ENCODE measurements at regions not wholly inside any gene's neighbourhood (a gene's known extent, or its start where the extent isn't known, plus 50 kb on each side); places are given as distances from the start of the nearest gene placed in this dataset.
A peak's percentile ranks its signal among the peaks of the same experiment; 100 is the strongest.

DNA sequence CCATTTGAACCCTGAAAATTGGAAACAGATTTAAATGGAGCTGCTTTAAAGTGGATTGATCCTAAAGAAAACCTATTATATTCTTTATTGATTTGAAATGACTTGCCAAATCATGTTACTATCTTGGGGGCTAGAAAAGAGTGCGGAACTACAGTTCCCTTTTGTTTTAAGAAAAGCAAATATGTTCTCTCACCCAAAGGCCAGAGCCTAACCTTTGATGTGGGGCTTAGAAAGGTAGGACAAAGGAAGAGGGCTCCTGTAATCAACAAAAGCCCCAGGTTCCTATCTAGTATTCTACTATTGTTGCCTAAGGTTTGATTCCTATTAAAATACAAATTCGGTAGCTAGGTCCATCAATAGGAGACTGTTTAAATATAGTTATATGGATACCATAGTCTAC lies 100.8 kb upstream of the BEND6 start:
- Histone ChIP-seq H3K4me3 (ENCODE audit: low read length) (no peak overlapping the region), H3K27me3 (ENCODE audit: insufficient read depth, low read length) (no peaks in the 10 kb centered on the region), H3K4me1 (ENCODE audit: insufficient read depth, low read length) (peaks cover 30% of the 10 kb centered on the region), H3K36me3 (ENCODE audit: insufficient read depth, low read length) (no peaks in the 10 kb centered on the region), H2AFZ (ENCODE audit: low read depth, low read length) (no peak overlapping the region), H3K9me3 (ENCODE audit: low read length) (no peaks in the 10 kb centered on the region)

- no peak overlapping the region for H3K4me3 ChIP-seq (ENCODE audit: low read length)
Observed at GRCh38 chr6:56853541-56853940, 101.4 kb upstream of the BEND6 start.

GRCh38 chr6:56852260-56853010 lies 102.5 kb upstream of the BEND6 start:
- Histone ChIP-seq H3K36me3 (ENCODE audit: insufficient read depth, low read length) (no peaks in the 10 kb centered on the region), H3K4me3 (ENCODE audit: low read length) (peak overlapping the region; percentile 71), H3K27me3 (ENCODE audit: insufficient read depth, low read length) (no peaks in the 10 kb centered on the region), H3K9me3 (ENCODE audit: low read length) (no peaks in the 10 kb centered on the region), H3K4me1 (ENCODE audit: insufficient read depth, low read length) (peaks cover 30% of the 10 kb centered on the region), H2AFZ (ENCODE audit: low read depth, low read length) (peak overlapping the region; percentile 84)

More at GRCh38 chr6:56853541-56853940, 101.4 kb upstream of the BEND6 start:
- Histone ChIP-seq H2AFZ (ENCODE audit: low read depth, low read length) (no peak overlapping the region), H3K9me3 (ENCODE audit: low read length) (no peaks in the 10 kb centered on the region), H3K36me3 (ENCODE audit: insufficient read depth, low read length) (no peaks in the 10 kb centered on the region), H3K27me3 (ENCODE audit: insufficient read depth, low read length) (no peaks in the 10 kb centered on the region), H3K4me1 (ENCODE audit: insufficient read depth, low read length) (peaks cover 30% of the 10 kb centered on the region)

DNA sequence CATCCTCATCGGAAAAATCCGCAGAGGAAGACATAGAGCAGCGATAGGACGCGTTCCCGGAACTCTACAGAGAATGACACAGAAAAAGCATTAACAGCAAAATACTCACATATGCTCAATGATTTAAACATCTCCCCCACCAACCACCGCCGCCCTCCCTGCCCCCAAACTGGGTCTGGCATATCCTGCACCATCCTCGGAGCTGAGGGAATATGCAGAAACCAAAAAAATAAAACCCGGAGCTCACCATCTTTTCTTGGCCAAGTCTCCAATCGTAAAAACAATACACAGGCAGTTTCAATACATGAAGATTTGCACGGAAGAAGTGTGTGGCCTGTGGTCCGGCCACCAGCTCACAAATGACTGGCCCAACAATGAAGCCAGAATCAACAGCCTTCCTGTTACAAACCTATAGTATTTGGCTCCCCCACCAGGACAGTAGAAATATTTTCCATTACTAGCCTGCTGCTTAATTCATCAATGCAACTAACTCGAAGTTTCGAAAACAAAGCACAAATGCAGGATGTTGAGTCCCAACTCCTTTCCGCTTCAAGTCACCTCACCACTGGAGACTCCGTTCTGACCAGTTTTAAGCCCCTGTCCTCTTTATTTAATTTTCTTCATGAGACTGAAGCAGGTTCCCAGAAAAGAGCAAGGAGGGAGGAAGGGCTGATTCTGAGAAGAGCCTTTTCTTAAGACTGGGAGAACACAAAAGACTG lies 103.2 kb upstream of the BEND6 start:
- H3K4me3 ChIP-seq (ENCODE audit: low read length) = peak overlapping the region; percentile 71
- no peaks in the 10 kb centered on the region for H3K9me3 ChIP-seq (ENCODE audit: low read length)
- H2AFZ ChIP-seq (ENCODE audit: low read depth, low read length) = peak overlapping the region; percentile 84

DNA sequence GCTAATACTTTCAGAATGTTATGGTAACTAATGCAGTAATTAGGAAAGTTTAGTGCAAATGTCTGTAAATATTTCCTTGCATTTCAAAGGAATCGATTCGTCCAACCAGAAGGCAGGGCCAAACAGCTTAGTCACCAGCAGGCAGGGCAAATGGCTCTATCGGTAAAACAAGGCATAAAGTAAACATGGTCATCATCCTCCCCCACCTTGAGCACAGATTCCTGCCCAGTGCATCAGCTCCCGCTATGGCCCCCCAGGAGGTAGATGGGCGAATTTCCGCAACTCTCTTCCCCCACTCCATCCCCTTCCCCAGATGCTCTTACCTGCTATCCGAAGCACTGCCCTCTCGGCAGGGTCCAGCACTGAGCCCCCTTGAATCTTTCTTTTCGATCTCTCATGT lies 103.8 kb upstream of the BEND6 start:
- Histone ChIP-seq H2AFZ (ENCODE audit: low read depth, low read length) (peak overlapping the region; percentile 84), H3K9me3 (ENCODE audit: low read length) (no peaks in the 10 kb centered on the region), H3K27me3 (ENCODE audit: insufficient read depth, low read length) (no peaks in the 10 kb centered on the region), H3K4me1 (ENCODE audit: insufficient read depth, low read length) (peaks cover 30% of the 10 kb centered on the region), H3K36me3 (ENCODE audit: insufficient read depth, low read length) (no peaks in the 10 kb centered on the region), H3K4me3 (ENCODE audit: low read length) (peak overlapping the region; percentile 71)

More for the DNA sequence above, 103.2 kb upstream of the BEND6 start:
- H3K36me3 ChIP-seq (ENCODE audit: insufficient read depth, low read length) = no peaks in the 10 kb centered on the region
- H3K27me3 ChIP-seq (ENCODE audit: insufficient read depth, low read length) = no peaks in the 10 kb centered on the region
- peaks cover 30% of the 10 kb centered on the region for H3K4me1 ChIP-seq (ENCODE audit: insufficient read depth, low read length)

DNA sequence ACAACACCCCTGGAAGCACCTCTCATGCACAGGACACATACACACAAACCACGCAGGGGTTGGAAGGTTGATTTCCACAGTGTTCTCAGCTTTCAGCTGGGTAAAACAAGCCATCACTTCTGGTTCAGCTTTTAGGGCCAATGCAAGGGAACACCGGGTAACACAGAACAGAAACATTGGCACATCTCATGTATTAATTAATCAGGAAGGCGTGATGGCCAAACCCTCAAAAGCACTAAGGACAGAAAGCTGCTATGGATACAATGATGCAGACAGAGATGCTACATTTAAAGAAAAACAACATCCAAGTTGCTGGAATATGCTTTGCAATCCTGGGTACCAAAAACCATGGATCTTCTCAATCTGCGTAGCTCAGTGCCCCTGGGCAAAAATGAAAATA lies 104.3 kb upstream of the BEND6 start:
- peaks cover 30% of the 10 kb centered on the region for H3K4me1 ChIP-seq (ENCODE audit: insufficient read depth, low read length)
- H3K27me3 ChIP-seq (ENCODE audit: insufficient read depth, low read length) = no peaks in the 10 kb centered on the region
- no peaks in the 10 kb centered on the region for H3K36me3 ChIP-seq (ENCODE audit: insufficient read depth, low read length)
- peak overlapping the region; percentile 71 for H3K4me3 ChIP-seq (ENCODE audit: low read length)
- peak overlapping the region; percentile 84 for H2AFZ ChIP-seq (ENCODE audit: low read depth, low read length)
- no peaks in the 10 kb centered on the region for H3K9me3 ChIP-seq (ENCODE audit: low read length)

GRCh38 chr6:56849896-56850295 lies 105.0 kb upstream of the BEND6 start:
- Histone ChIP-seq H3K4me1 (ENCODE audit: insufficient read depth, low read length) (peaks cover 30% of the 10 kb centered on the region), H3K4me3 (ENCODE audit: low read length) (peak overlapping the region; percentile 71)

GRCh38 chr6:56848105-56848504 lies 106.8 kb upstream of the BEND6 start:
- no peaks in the 10 kb centered on the region for H3K27me3 ChIP-seq (ENCODE audit: insufficient read depth, low read length)

More at GRCh38 chr6:56849896-56850295, 105.0 kb upstream of the BEND6 start:
- Histone ChIP-seq H2AFZ (ENCODE audit: low read depth, low read length) (peak overlapping the region; percentile 84), H3K27me3 (ENCODE audit: insufficient read depth, low read length) (no peaks in the 10 kb centered on the region), H3K36me3 (ENCODE audit: insufficient read depth, low read length) (no peaks in the 10 kb centered on the region), H3K9me3 (ENCODE audit: low read length) (no peaks in the 10 kb centered on the region)

DNA sequence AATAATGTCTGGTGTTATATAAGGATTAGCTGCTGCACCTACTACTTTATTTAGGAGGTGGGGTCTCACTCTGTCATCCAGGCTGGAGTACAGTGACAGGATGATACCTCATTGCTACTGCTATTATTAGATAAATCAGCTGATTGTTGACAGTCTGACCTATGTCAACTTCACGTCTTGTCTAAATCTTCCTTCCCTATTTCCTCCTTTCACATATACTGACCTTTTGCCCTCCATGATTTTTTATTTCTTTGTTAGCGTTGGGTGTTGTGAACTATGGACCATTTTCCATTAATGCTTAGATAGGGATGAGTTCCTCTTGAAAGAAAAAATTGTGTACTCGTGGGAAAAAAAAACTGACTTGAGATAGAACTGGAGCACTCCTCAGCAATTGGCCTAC lies 109.9 kb upstream of the BEND6 start:
- Histone ChIP-seq H3K27me3 (ENCODE audit: insufficient read depth, low read length) (no peaks in the 10 kb centered on the region), H3K4me3 (ENCODE audit: low read length) (no peak overlapping the region), H2AFZ (ENCODE audit: low read depth, low read length) (no peak overlapping the region), H3K9me3 (ENCODE audit: low read length) (no peaks in the 10 kb centered on the region), H3K4me1 (ENCODE audit: insufficient read depth, low read length) (peaks cover 29% of the 10 kb centered on the region), H3K36me3 (ENCODE audit: insufficient read depth, low read length) (no peaks in the 10 kb centered on the region)

More at GRCh38 chr6:56848105-56848504, 106.8 kb upstream of the BEND6 start:
- no peaks in the 10 kb centered on the region for H3K9me3 ChIP-seq (ENCODE audit: low read length)
- no peaks in the 10 kb centered on the region for H3K36me3 ChIP-seq (ENCODE audit: insufficient read depth, low read length)
- peaks cover 26% of the 10 kb centered on the region for H3K4me1 ChIP-seq (ENCODE audit: insufficient read depth, low read length)
- no peak overlapping the region for H2AFZ ChIP-seq (ENCODE audit: low read depth, low read length)
- no peak overlapping the region for H3K4me3 ChIP-seq (ENCODE audit: low read length)

DNA sequence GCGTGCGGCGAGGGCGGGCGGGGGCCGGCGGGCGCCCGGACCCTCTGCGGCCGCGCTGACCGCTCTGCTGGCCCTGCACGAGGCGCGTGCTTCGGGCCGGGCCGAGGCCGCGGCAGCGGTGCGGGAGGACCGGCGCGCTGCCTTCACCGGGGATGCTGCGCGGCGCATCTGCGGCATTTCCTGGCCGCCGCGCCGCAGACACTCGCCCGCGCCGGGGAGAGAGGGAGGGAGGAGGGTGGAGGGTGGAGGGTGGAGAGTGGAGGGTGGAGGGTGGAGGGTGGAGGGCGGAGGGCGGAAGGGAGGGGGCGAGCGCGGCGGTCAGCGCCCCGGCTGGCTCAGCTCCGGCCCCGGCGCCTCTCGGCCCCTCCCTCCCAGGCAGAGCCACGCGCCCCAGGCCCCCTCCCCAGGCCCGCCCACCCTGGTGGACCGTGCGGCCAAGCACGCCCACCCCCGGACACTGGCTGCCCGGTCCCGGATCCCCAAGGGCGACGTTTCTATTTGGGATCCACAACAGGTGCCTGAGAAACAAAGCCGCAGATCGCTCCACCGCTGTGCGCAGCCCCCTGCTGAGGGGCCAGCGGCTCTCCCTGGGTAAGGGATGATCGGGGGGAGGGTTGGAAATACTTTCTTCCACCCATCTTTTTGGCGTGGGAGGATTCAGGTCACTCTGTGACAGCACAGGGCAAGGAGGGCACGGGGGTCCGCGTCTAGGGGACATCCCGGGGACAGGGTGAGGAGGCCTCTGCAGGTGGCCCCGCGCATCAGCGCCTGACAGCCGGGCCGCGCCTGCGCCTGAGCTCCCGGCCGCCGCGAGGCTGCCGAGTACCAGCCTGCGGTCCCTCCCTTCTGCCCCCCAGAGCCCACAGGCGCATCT lies 111.2 kb upstream of the BEND6 start:
- Histone ChIP-seq H2AFZ (ENCODE audit: low read depth, low read length) (peak overlapping the region; percentile 2), H3K4me3 (ENCODE audit: low read length) (peak overlapping the region; percentile 79), H3K4me1 (ENCODE audit: insufficient read depth, low read length) (peaks cover 31% of the 10 kb centered on the region), H3K36me3 (ENCODE audit: insufficient read depth, low read length) (no peaks in the 10 kb centered on the region), H3K9me3 (ENCODE audit: low read length) (no peaks in the 10 kb centered on the region), H3K27me3 (ENCODE audit: insufficient read depth, low read length) (no peaks in the 10 kb centered on the region)

GRCh38 chr6:56842686-56843475 lies 112.0 kb upstream of the BEND6 start:
- H3K27me3 ChIP-seq (ENCODE audit: insufficient read depth, low read length) = no peaks in the 10 kb centered on the region

DNA sequence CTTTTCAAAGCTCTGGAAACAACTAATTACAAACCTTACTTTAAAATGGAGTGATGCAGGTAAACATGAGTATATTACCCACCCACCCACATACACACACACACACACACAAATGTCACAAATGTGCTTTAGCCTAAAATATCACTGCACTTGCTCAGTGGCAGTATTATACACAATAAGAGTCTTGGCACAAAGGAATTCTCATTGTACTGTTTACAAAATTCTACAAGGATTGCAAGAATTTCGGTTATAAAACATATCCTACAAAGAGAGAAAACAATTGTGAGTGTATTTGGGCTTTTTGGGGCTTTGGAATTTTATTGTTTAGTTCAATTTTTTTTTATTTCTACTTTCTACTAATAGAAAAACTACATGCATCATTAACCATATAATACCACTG lies 113.2 kb upstream of the BEND6 start:
- Histone ChIP-seq H3K4me1 (ENCODE audit: insufficient read depth, low read length) (peaks cover 39% of the 10 kb centered on the region), H3K36me3 (ENCODE audit: insufficient read depth, low read length) (no peaks in the 10 kb centered on the region), H2AFZ (ENCODE audit: low read depth, low read length) (no peak overlapping the region), H3K4me3 (ENCODE audit: low read length) (peak overlapping the region; percentile 79), H3K9me3 (ENCODE audit: low read length) (no peaks in the 10 kb centered on the region), H3K27me3 (ENCODE audit: insufficient read depth, low read length) (no peaks in the 10 kb centered on the region)

More at GRCh38 chr6:56842686-56843475, 112.0 kb upstream of the BEND6 start:
- Histone ChIP-seq H2AFZ (ENCODE audit: low read depth, low read length) (no peak overlapping the region), H3K4me1 (ENCODE audit: insufficient read depth, low read length) (peaks cover 31% of the 10 kb centered on the region), H3K4me3 (ENCODE audit: low read length) (peak overlapping the region; percentile 79), H3K9me3 (ENCODE audit: low read length) (no peaks in the 10 kb centered on the region), H3K36me3 (ENCODE audit: insufficient read depth, low read length) (no peaks in the 10 kb centered on the region)

Data from neuron (in vitro differentiated cells).